Caco-2 (cell line): ENCODE measurements at regions not wholly inside any gene's neighbourhood (a gene's known extent, or its start where the extent isn't known, plus 50 kb on each side); places are given as distances from the start of the nearest gene placed in this dataset.

Experiments used
- BruUV-seq: library from RNA; stranded (reverse); fragments of 400-500 nt; replicated peaks from 2 replicates; lab custom pipeline; 2021; lab: Mats Ljungman, UMichigan
- CTCF ChIA-PET: fragments of 300-600 bp; sonication (Branson Sonifier 250); formaldehyde crosslinking; loops from one replicate; lab custom pipeline; 2022; ENCODE audit warnings: antibody characterized with exemption; lab: Charles Lee
- POLR2A ChIA-PET: fragments of 300-600 bp; sonication (Branson Sonifier 250); formaldehyde crosslinking; loops from one replicate; lab custom pipeline; 2022; ENCODE audit warnings: antibody characterized with exemption; lab: Charles Lee
- DNase-seq, 2 experiments: peaks; one replicate each; pipeline versions ENCODE4 v3.0.0 to v3.0.0-alpha.2; 2020 to 2022
- H3K27me3 ChIP-seq: replicated peaks from 2 replicates; pipeline ENCODE4 v1.6.0; 2011; ENCODE audit warnings: low read length; ENCODE audit not compliant: control insufficient read depth, insufficient read depth
- H3K36me3 ChIP-seq: 2 replicates; pipeline ENCODE4 v1.5.1; 2011; ENCODE audit warnings: low read length; ENCODE audit not compliant: control insufficient read depth, insufficient read depth
- H3K4me1 ChIP-seq: fragments of 250-450 bp; sonication (Bioruptor Pico); 2 replicates; pipeline ENCODE4 v1.5.1; 2020; ENCODE audit warnings: mild to moderate bottlenecking
- H3K4me3 ChIP-seq: 2 replicates; pipeline ENCODE4 v1.5.1; 2011; ENCODE audit warnings: low read depth, mild to moderate bottlenecking, control low read depth, low read length
- H3K9me3 ChIP-seq: fragments of 250-450 bp; sonication (Bioruptor Pico); 2 replicates; pipeline ENCODE4 v1.5.1; 2020; ENCODE audit warnings: mild to moderate bottlenecking, moderate library complexity
- H3K27ac Mint-ChIP-seq: one replicate; pipeline ENCODE4 v1.8.0; 2022; ENCODE audit warnings: mixed read lengths; ENCODE audit not compliant: unreplicated experiment
- H3K27me3 Mint-ChIP-seq: one replicate; pipeline ENCODE4 v1.8.0; 2022; ENCODE audit warnings: mixed read lengths; ENCODE audit not compliant: insufficient read depth, unreplicated experiment
- H3K36me3 Mint-ChIP-seq: one replicate; pipeline ENCODE4 v1.8.0; 2022; ENCODE audit warnings: mild to moderate bottlenecking, mixed read lengths; ENCODE audit not compliant: insufficient read depth, unreplicated experiment
- H3K4me1 Mint-ChIP-seq: one replicate; pipeline ENCODE4 v1.8.0; 2022; ENCODE audit warnings: low read depth, mixed read lengths; ENCODE audit not compliant: unreplicated experiment
- H3K4me3 Mint-ChIP-seq: one replicate; pipeline ENCODE4 v1.8.0; 2022; ENCODE audit warnings: mild to moderate bottlenecking, moderate library complexity, mixed read lengths; ENCODE audit not compliant: unreplicated experiment
- H3K9me3 Mint-ChIP-seq: one replicate; pipeline ENCODE4 v1.8.0; 2022; ENCODE audit warnings: mixed read lengths; ENCODE audit not compliant: unreplicated experiment
- CTCF ChIP-seq, 2 experiments: fragments of 200-600 bp in 1 of 2; IDR thresholded peaks; 1 replicate in 1 of 2; 2 replicates in 1 of 2; pipeline versions ENCODE4 v1.5.1 to v1.8.0; 2011 to 2022; ENCODE audit warnings: antibody characterized with exemption in 1 of 2, control low read depth in 1 of 2, inconsistent platforms in 1 of 2, low read depth in 1 of 2, low read length in 1 of 2, mild to moderate bottlenecking in 1 of 2, moderate library complexity in 1 of 2; ENCODE audit not compliant: insufficient read depth in 1 of 2, severe bottlenecking in 1 of 2, unreplicated experiment in 1 of 2
- intact Hi-C: fragments of 100-400 bp; cut with micrococcal nuclease; formaldehyde crosslinking; loops from one replicate; pipeline ENCODE4 v1.10.0; 2022; ENCODE audit not compliant: unreplicated experiment

GRCh38 chr17:77700165-77700881 is 258.2 kb upstream of the TNRC6C start:
- no TSS peak for BruUV-seq
- H3K27ac Mint-ChIP-seq: no peak overlapping the region
- H3K4me1 ChIP-seq: no peaks in the 10 kb centered on the region
- H3K4me1 Mint-ChIP-seq: no peaks in the 10 kb centered on the region
- H3K27me3 ChIP-seq: peaks cover 2% of the 10 kb centered on the region
- H3K27me3 Mint-ChIP-seq: peaks cover 31% of the 10 kb centered on the region
- TF ChIP-seq CTCF (IDR thresholded peaks at IDR 0.05; ENCODE audit: insufficient read depth in 1 of 2, low read depth in 1 of 2, low read length in 1 of 2, severe bottlenecking in 1 of 2, unreplicated experiment in 1 of 2): no peak
- no peaks in the 10 kb centered on the region for H3K36me3 Mint-ChIP-seq
- peaks cover 26% of the 10 kb centered on the region for H3K9me3 Mint-ChIP-seq
- intact Hi-C loops: no loop called here
- no peak for DNase-seq
- H3K36me3 ChIP-seq: no peaks in the 10 kb centered on the region
- ChIA-PET POLR2A (no interaction called here), CTCF (no interaction called here)
- peaks cover 19% of the 10 kb centered on the region for H3K9me3 ChIP-seq
- H3K4me3 Mint-ChIP-seq: no peak overlapping the region
- no peak overlapping the region for H3K4me3 ChIP-seq

DNA sequence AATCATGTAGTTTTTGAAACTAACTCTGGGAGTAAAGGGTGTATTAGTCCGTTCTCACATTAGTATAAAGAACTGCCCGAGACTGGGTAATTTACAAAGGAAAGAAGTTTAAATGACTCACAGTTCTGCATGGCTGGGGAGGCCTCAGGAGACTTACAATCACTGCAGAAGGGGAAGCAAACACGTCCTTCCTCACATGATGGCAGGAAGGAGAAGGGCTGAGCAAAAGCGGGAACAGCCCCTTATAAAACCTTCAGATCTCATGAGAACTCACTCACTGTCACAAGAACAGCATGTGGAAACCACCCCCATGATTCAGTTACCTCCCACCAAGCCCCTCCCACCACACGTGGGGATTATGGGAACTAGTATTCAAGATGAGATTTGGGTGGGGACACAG is 256.5 kb upstream of the TNRC6C start:
- Mint-ChIP-seq H3K27ac (no peak overlapping the region), H3K36me3 (no peaks in the 10 kb centered on the region), H3K9me3 (peaks cover 35% of the 10 kb centered on the region), H3K4me1 (no peaks in the 10 kb centered on the region), H3K27me3 (peaks cover 18% of the 10 kb centered on the region), H3K4me3 (no peak overlapping the region)
- Histone ChIP-seq H3K4me3 (no peak overlapping the region), H3K4me1 (no peaks in the 10 kb centered on the region), H3K9me3 (peaks cover 19% of the 10 kb centered on the region), H3K36me3 (no peaks in the 10 kb centered on the region), H3K27me3 (peaks cover 2% of the 10 kb centered on the region)
- ChIA-PET POLR2A (no interaction called here), CTCF (no interaction called here)
- no peak for DNase-seq
- intact Hi-C loops: no loop called here
- no TSS peak for BruUV-seq
- TF ChIP-seq CTCF (IDR thresholded peaks at IDR 0.05; ENCODE audit: insufficient read depth in 1 of 2, low read depth in 1 of 2, low read length in 1 of 2, severe bottlenecking in 1 of 2, unreplicated experiment in 1 of 2): no peak

DNA sequence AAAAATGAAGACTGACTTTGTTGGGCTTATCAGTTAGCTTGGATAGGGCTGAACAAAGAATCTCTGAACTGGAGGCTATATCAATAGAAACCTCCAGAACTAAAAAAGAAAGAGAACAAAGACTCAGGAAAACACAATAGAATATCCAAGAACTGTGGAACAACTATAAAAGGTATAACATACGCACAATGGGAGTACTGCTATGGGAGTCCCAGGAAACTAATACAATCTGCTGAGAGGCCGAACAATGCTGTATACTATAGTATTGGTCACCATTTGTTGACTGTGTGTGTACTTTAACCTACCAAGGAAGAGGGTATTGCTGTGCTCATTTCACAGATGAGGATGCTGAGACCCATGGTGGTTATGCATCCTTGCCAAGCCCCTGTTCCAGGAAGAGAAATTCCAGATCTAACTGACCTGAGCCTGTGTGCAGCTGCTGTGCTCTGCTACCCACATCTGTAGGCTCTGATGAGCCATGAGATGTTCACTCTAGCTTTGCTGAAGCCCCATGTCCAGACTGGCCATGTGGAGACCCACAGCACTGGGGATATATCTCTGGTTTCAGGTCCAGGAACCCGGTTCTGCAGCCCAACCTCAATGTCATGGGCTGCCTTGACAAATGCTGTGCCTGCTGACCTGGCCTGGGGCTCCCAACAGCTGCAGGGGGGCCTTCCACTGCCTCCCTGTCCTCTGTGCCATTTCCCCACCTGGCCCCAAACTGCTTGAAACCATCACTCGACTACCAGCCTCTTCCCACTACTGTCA is 254.3 kb upstream of the TNRC6C start:
- Histone ChIP-seq H3K4me3 (no peak overlapping the region), H3K27me3 (peaks cover 2% of the 10 kb centered on the region), H3K36me3 (no peaks in the 10 kb centered on the region), H3K4me1 (no peaks in the 10 kb centered on the region), H3K9me3 (peaks cover 19% of the 10 kb centered on the region)
- Mint-ChIP-seq H3K27ac (no peak overlapping the region), H3K27me3 (peaks cover 16% of the 10 kb centered on the region), H3K9me3 (peaks cover 44% of the 10 kb centered on the region), H3K4me1 (no peaks in the 10 kb centered on the region), H3K4me3 (no peak overlapping the region), H3K36me3 (no peaks in the 10 kb centered on the region)
- DNase-seq: no peak
- no TSS peak for BruUV-seq
- no peak for TF ChIP-seq CTCF (IDR thresholded peaks at IDR 0.05; ENCODE audit: insufficient read depth in 1 of 2, low read depth in 1 of 2, low read length in 1 of 2, severe bottlenecking in 1 of 2, unreplicated experiment in 1 of 2)
- ChIA-PET POLR2A (interaction anchor here (0.5 kb wide), 1 partner anchor 254 kb away, joined by 6 read pairs; no protein-coding TSS in a partner anchor), CTCF (no interaction called here)
- intact Hi-C loops: no loop called here
